ENCODE measurements at regions not wholly inside any gene's neighbourhood (a gene's known extent, or its start where the extent isn't known, plus 50 kb on each side); places are given as distances from the start of the nearest gene placed in this dataset.
A peak's percentile ranks its signal among the peaks of the same experiment; 100 is the strongest.

GRCh38 chr12:65666876-65667275 is 157.4 kb upstream of the HMGA2 start:
- H3K27ac ChIP-seq (ENCODE audit: low read depth in 2 of 2, low read length in 1 of 2): peak overlapping the region in 1 of 2 experiments; percentile 94; a peak in 2 of 4 replicates
- no peak overlapping the region for H3K4me3 ChIP-seq (ENCODE audit: low read depth in 2 of 2, low read length in 1 of 2)
- H3F3A ChIP-seq (replicated peaks; ENCODE audit: insufficient read depth): peaks cover 48% of the 10 kb centered on the region
- no peaks in the 10 kb centered on the region for H3K79me2 ChIP-seq (ENCODE audit: insufficient read depth)
- ChIA-PET CTCF (no interaction called here), POLR2A (no interaction called here)
- no peaks in the 10 kb centered on the region for H3K9me3 ChIP-seq
- peaks cover 0 to 20% of the 10 kb centered on the region in 2 experiments; a peak in 2 of 4 replicates for H3K4me1 ChIP-seq (ENCODE audit: control insufficient read depth in 1 of 2, insufficient read depth in 2 of 2, low read depth in 1 of 2, low read length in 1 of 2)
- H3K9me2 ChIP-seq: no peaks in the 10 kb centered on the region
- TF ChIP-seq MAX (IDR thresholded peaks at IDR 0.05; ENCODE audit: low read depth) (peak; percentile 56; the same call in 1 of the 2 replicates), RCOR1 (IDR thresholded peaks at IDR 0.05; ENCODE audit: low read length) (no peak), FOXM1 (IDR thresholded peaks at IDR 0.05; ENCODE audit: low read depth) (no peak), YY1 (IDR thresholded peaks at IDR 0.05; ENCODE audit: low read depth) (no peak), TCF12 (IDR thresholded peaks at IDR 0.05) (peak; percentile 47; the same call in 1 of the 2 replicates), REST (IDR thresholded peaks at IDR 0.05; ENCODE audit: low read depth, low read length) (no peak), ZBTB33 (IDR thresholded peaks at IDR 0.05; ENCODE audit: borderline replicate concordance, low read depth) (no peak), RXRA (IDR thresholded peaks at IDR 0.05; ENCODE audit: borderline replicate concordance, low read depth) (0 out of 2 replicates have a peak, but pooled peaks have one; percentile 9), FOSL2 (IDR thresholded peaks at IDR 0.05; ENCODE audit: borderline replicate concordance, low read depth) (peak; percentile 76), RFX5 (IDR thresholded peaks at IDR 0.05; ENCODE audit: low read length) (no peak), SMC3 (IDR thresholded peaks at IDR 0.05; ENCODE audit: low read depth, low read length) (no peak), JUND (IDR thresholded peaks at IDR 0.05) (peak; percentile 52), MXI1 (IDR thresholded peaks at IDR 0.05; ENCODE audit: low read depth, low read length) (no peak), USF2 (IDR thresholded peaks at IDR 0.05; ENCODE audit: borderline replicate concordance, low read depth, low read length) (no peak), FOXJ3 (CRISPR knock-in tag; IDR thresholded peaks at IDR 0.05) (no peak), RAD21 (IDR thresholded peaks at IDR 0.05; ENCODE audit: low read length) (no peak), PBX3 (IDR thresholded peaks at IDR 0.05) (peak; percentile 22; the same call in 1 of the 2 replicates), EP300 (IDR thresholded peaks at IDR 0.05; ENCODE audit: borderline replicate concordance in 1 of 2, low read depth in 1 of 2, low read length in 1 of 2) (peak in 1 of 2 experiments; percentile 37; a peak in 1 of 4 replicates)
- H2AFZ ChIP-seq (ENCODE audit: low read depth): no peak overlapping the region; the same call in 1 of the 2 replicates
- H3K9ac ChIP-seq: peak overlapping the region; percentile 63; the same call in 1 of the 2 replicates
- no peaks in the 10 kb centered on the region for H3K27me3 ChIP-seq (ENCODE audit: insufficient read depth)
- H4K20me1 ChIP-seq (ENCODE audit: insufficient read depth): no peaks in the 10 kb centered on the region
- no peaks in the 10 kb centered on the region for H3K36me3 ChIP-seq (replicated peaks in 1 of 2; ENCODE audit: control insufficient read depth in 1 of 2, insufficient read depth in 2 of 2, low read length in 1 of 2)
- DNase-seq: no peak
- H3K4me2 ChIP-seq: no peak overlapping the region
- WGBS (ENCODE audit: low lambda C conversion rate): 32% methylated on average over 2 of the region's 2 CpGs

Measured in SK-N-SH (cell line).